ENCODE measurements at regions not wholly inside any gene's neighbourhood (a gene's known extent, or its start where the extent isn't known, plus 50 kb on each side); places are given as distances from the start of the nearest gene placed in this dataset.

GRCh38 chr13:40124633-40125015 is 469.2 kb downstream of the COG6 start:
- DNase-seq (ENCODE audit: extremely low spot score, unreplicated experiment): no peak
- TF ChIP-seq, protein P1, sequence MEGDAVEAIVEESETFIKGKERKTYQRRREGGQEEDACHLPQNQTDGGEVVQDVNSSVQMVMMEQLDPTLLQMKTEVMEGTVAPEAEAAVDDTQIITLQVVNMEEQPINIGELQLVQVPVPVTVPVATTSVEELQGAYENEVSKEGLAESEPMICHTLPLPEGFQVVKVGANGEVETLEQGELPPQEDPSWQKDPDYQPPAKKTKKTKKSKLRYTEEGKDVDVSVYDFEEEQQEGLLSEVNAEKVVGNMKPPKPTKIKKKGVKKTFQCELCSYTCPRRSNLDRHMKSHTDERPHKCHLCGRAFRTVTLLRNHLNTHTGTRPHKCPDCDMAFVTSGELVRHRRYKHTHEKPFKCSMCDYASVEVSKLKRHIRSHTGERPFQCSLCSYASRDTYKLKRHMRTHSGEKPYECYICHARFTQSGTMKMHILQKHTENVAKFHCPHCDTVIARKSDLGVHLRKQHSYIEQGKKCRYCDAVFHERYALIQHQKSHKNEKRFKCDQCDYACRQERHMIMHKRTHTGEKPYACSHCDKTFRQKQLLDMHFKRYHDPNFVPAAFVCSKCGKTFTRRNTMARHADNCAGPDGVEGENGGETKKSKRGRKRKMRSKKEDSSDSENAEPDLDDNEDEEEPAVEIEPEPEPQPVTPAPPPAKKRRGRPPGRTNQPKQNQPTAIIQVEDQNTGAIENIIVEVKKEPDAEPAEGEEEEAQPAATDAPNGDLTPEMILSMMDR (IDR thresholded peaks at IDR 0.05): no peak
- H3K27me3 Mint-ChIP-seq (ENCODE audit: unreplicated experiment): no peaks in the 10 kb centered on the region
- no peak overlapping the region for H3K27ac Mint-ChIP-seq (ENCODE audit: unreplicated experiment)
- H3K36me3 Mint-ChIP-seq (ENCODE audit: unreplicated experiment): no peaks in the 10 kb centered on the region
- H3K9me3 Mint-ChIP-seq (ENCODE audit: unreplicated experiment): peaks cover 11% of the 10 kb centered on the region
- H3K4me1 Mint-ChIP-seq (ENCODE audit: unreplicated experiment): peaks cover 29% of the 10 kb centered on the region
- H3K4me3 Mint-ChIP-seq (ENCODE audit: unreplicated experiment): no peak overlapping the region

DNA sequence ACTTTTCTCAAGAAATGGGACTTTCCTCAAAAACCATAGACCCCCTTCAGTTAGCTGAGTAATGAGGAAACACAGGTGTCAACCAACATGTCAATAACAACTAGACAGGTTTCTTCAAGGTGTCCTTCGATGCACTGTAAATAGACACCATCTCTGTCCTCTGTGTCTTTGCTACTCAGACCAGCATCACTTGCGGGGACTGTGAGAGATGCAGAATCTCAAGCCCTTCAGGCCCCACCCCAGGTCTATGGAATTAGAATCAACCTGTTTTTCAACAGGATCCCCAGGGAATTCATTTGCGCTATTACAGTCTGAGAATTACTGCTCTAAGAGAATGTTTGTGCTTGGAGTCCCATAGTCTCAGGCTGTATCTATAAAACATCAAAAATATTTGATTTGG is 469.9 kb downstream of the COG6 start:
- no peak overlapping the region for H3K4me3 Mint-ChIP-seq (ENCODE audit: unreplicated experiment)
- TF ChIP-seq, protein P1 (IDR thresholded peaks at IDR 0.05): no peak
- DNase-seq (ENCODE audit: extremely low spot score, unreplicated experiment): no peak
- H3K9me3 Mint-ChIP-seq (ENCODE audit: unreplicated experiment): peaks cover 11% of the 10 kb centered on the region
- H3K36me3 Mint-ChIP-seq (ENCODE audit: unreplicated experiment): no peaks in the 10 kb centered on the region
- H3K27ac Mint-ChIP-seq (ENCODE audit: unreplicated experiment): no peak overlapping the region
- no peaks in the 10 kb centered on the region for H3K27me3 Mint-ChIP-seq (ENCODE audit: unreplicated experiment)
- H3K4me1 Mint-ChIP-seq (ENCODE audit: unreplicated experiment): peaks cover 25% of the 10 kb centered on the region

GRCh38 chr13:40126306-40127085 is 471.0 kb downstream of the COG6 start:
- Mint-ChIP-seq H3K9me3 (ENCODE audit: unreplicated experiment) (peaks cover 11% of the 10 kb centered on the region), H3K27ac (ENCODE audit: unreplicated experiment) (no peak overlapping the region), H3K4me1 (ENCODE audit: unreplicated experiment) (peaks cover 13% of the 10 kb centered on the region), H3K27me3 (ENCODE audit: unreplicated experiment) (no peaks in the 10 kb centered on the region), H3K4me3 (ENCODE audit: unreplicated experiment) (no peak overlapping the region), H3K36me3 (ENCODE audit: unreplicated experiment) (no peaks in the 10 kb centered on the region)
- DNase-seq (ENCODE audit: extremely low spot score, unreplicated experiment): no peak
- TF ChIP-seq, protein P1 (IDR thresholded peaks at IDR 0.05): no peak

- no peaks in the 10 kb centered on the region for H3K36me3 Mint-ChIP-seq (ENCODE audit: unreplicated experiment)
- H3K4me1 Mint-ChIP-seq (ENCODE audit: unreplicated experiment): peaks cover 9% of the 10 kb centered on the region
- H3K4me3 Mint-ChIP-seq (ENCODE audit: unreplicated experiment): no peak overlapping the region
- no peak overlapping the region for H3K27ac Mint-ChIP-seq (ENCODE audit: unreplicated experiment)
- DNase-seq (ENCODE audit: extremely low spot score, unreplicated experiment): no peak
- peaks cover 11% of the 10 kb centered on the region for H3K9me3 Mint-ChIP-seq (ENCODE audit: unreplicated experiment)
- H3K27me3 Mint-ChIP-seq (ENCODE audit: unreplicated experiment): no peaks in the 10 kb centered on the region
- TF ChIP-seq, protein P1 (IDR thresholded peaks at IDR 0.05): no peak
These were observed 472.0 kb downstream of the COG6 start for GRCh38 chr13:40127476-40127875.

DNA sequence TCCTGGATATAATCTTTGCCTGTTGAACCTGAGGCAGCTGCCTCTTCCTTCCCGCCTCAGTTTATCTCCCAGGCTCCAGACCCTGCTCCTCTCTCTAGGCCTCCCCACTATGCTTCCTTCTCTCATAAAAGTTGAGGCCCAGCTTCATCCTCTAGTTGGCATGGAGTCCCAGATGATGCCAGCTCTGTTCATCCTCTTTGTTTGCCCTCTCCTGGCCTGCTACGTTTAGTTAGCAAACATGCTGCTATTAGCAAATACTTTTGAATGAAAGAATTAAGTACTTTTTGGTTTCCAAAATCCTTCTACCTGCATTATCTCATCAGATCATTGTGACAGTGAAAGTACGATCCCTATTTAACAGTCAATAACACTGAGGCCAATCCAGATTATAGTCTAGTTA is 472.5 kb downstream of the COG6 start:
- TF ChIP-seq, protein P1 (IDR thresholded peaks at IDR 0.05): no peak
- H3K27ac Mint-ChIP-seq (ENCODE audit: unreplicated experiment): no peak overlapping the region
- H3K4me1 Mint-ChIP-seq (ENCODE audit: unreplicated experiment): peaks cover 9% of the 10 kb centered on the region
- no peak overlapping the region for H3K4me3 Mint-ChIP-seq (ENCODE audit: unreplicated experiment)
- peaks cover 11% of the 10 kb centered on the region for H3K9me3 Mint-ChIP-seq (ENCODE audit: unreplicated experiment)
- no peaks in the 10 kb centered on the region for H3K27me3 Mint-ChIP-seq (ENCODE audit: unreplicated experiment)
- H3K36me3 Mint-ChIP-seq (ENCODE audit: unreplicated experiment): no peaks in the 10 kb centered on the region
- DNase-seq (ENCODE audit: extremely low spot score, unreplicated experiment): no peak
